C1 segment of cervical spinal cord (tissue), 14 donors: ENCODE measurements at regions not wholly inside any gene's neighbourhood (a gene's known extent, or its start where the extent isn't known, plus 50 kb on each side); places are given as distances from the start of the nearest gene placed in this dataset.

ENCODE experiments used
- DNase-seq, 14 donors: peaks; one replicate each; lab custom pipeline; 2025; lab: John Stamatoyannopoulos, UW

DNA sequence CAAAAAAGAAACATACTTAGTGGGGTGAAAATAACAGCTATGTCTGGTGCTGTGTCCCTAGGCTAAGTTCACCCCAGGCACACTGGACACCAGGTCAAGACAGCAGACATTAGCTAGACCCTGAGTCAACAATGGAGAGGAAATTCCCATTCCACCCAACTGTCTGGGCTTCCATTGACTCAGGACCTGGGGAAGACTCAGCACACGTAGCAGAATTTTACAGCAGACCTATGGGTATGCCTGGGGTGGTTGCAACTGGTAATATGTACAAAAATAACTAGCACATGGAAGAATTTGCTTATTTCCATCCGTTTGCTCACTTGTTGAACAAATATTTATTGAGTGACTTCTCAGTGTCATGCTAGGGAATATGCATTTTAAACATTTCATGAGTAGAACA lies 117.0 kb downstream of the GAS1 start:
- no peak for DNase-seq

DNA sequence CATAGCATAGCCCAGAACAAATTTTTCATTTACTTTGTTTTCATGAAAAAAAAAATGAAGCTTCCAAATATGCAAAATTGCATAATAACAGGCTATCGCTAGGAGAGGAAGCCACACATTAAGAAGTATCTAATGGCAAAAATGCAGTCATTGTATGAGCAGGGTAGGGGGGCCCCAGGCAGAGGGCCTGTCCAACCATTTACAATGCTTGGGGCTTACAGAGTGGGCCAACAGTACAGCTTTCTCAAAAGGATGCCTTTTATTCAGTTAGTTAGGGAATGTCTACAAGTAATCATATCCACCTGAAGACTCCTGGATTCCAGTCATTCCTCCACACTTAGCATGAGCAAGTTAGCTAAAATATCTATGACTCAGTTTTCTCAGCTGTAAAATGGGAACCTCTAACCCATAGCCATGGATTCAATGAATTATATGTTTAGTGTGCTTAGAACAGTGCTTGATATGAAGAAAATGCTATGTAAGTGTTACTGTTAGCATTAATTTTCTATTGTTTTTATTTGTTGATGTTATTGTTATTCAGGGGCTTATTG lies 117.7 kb downstream of the GAS1 start:
- no peak for DNase-seq

DNA sequence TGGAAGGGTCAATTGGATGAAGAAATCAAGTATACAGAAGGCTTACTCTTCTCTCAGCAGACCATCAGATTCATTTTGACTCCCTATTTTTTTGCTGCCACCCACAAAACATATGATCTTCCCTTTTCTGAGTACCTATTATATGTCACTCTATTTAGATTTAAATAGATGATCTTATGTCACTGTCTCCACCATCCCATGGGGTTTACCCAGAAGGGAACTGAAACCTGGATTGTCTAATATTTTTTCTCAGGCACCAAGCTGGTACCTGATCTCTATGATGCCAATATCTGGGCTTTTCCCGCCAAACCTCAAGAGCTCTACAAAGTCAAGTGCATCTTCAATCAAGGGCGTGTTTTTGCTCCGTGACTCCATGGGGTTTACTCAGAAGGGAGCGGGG lies 118.7 kb downstream of the GAS1 start:
- no peak for DNase-seq

DNA sequence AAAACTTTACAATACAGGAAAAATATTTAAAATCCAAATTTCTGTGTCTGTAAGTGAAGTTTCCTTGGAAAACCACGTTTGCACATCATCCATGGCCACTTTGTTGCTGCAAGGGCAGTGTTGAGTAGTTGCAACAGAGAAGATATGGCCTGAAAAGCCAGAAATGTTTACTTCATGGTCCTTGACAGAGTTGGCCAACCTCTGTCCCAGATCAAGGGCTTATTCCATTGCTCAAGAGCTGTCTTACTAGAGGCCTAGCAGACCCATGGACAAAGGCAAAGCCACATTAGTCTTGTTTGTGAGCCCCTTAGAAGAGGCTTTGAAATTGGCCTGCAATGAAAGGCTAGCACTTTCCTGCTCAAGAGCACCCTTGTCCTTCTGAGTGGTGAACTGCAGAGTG lies 119.4 kb downstream of the GAS1 start:
- no peak for DNase-seq

DNA sequence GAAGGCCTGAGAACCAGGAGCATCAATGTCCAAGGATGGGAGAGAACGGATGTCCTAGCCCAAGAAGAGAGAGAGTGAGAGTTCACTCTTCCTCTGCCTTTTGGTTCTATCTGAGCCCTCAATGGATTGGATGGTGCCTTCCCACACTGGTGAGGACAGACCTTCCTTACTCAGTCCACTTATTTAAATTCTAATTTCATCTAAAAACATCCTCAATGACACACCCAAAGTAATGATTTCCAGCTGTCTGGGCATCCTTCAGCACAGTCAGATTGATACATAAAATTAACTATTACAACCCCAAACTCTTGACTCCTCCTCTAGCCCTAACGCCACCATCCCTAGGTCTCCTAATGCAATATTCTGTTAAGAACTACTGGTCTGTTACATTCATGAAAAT lies 122.0 kb downstream of the GAS1 start:
- no peak for DNase-seq

DNA sequence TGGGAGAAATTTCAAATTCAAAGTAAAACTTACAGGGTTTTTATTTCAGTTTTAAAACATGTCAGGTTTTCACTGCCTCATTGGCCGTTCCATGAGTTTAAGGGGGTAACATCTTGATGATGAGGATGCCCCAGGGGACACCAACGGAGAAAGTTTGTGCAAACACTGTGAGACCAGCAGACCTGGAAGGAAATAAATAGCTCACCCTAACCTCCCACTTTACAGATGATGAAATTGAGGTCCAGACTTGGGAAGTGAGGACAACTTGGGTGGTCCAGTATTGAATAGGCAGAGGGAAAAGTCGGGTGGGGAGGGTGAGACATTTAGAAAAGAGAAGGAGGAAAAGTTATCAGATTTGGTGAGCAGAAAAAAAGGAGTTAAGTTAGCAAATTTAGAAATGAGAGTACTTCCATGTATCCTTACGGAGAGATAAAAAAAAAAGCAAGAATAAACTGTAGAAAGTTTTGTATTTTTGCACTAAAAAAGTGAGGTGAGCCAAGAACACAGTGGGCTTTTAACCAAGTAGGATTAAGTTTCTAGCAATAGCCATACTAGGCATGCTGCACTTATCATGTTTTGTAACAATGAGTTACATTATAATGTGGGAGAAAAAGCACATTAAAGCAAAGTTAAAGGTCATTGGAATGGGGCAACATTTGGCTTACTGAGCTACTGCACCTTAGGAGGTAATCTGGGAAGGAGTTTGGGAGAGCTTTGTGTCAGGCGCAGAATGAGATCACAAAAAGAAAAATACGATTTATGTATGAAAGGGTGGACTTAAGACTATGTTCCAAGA lies 125.1 kb downstream of the GAS1 start:
- no peak for DNase-seq

DNA sequence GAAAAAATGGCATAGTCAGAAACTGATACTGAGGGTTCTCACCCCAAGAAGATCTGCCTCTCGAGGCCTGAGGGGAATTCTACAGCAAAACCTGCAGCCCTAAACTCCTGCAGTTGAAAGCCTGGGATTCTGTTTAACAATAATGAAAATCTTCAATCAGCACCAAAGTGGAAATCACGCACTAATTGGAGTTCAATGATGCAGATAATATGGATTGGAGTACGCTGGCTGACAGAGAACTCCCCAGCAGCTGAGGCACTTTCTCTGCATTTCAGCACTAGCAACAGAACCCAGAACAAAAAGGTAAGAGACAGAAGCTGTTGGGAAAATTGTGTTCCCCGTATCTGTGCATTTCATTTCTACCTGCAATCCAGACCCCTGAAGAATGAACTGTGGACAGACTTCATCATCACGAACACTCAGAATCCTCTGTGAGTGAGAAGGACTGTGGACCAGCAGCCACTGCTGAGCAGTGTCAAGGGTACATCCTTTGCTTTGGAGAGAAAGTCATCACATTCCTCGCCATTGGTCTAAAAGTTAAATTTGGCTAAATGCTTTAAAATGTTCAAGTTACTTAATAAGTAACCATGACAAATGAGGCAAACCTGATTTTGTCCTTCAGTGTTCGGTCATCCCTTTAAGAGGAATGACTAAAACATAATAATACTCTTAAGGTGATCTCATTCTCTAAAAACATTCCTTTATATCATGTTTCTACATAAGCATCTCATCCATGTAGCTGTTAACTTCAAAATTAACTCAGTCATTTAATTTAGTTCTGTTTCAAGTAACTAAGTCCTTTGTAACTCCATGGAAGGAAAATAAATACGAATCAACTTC lies 126.1 kb downstream of the GAS1 start:
- no peak for DNase-seq

DNA sequence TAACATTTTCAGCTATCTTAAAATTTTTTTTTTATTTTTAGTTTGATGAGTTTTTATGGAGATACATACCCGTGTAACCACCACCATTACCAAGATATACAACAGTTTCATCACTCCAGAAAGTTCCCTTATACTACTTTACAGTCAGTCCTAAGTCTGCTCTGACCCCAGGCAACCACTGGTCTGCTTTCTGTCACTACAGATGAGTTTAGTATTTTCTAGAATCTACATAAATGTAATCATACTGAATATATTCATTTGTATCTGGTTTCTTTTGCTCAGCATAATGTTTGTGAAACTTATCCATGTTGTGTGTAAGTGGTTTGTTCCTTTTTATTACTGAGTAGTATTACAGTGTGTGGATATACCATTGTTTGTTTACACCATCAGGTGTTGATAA lies 127.8 kb downstream of the GAS1 start:
- DNase-seq: no peak

DNA sequence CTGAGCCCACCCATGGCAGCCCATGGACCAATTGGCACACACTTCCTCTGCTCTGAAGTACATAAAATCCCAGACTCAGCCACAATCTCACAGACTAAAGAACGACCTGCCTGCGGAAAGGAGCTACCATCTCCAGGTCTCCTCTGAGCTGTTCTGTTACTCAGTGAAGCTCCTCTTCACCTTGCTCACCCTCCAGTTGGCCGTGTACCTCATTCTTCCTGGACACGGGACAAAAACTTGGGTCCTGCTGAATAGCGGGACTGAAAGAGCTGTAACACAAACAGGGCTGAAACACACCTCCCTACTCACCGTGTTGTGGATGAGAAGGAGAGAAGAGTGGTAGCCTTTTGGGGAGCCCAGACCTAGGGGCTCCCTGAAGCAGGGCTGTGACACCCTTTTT lies 128.7 kb downstream of the GAS1 start:
- no peak for DNase-seq

DNA sequence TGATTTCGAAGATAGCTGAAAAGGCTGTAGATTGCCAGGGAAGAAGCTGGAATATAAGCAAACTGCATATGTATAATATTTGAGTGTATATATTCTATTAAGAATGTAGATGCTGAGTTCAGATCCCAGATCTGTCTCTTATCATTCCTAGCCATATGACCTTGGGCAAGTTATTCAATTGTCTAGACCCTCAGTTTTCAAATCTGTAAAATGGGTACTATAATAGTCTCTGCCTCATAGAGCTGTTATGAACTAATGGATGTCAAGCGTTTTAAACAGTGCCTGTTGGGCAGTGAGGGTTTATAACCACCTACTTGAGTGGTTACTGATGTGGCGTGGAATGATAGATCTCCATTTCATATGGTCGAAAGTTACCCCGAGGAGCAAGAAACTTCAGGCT lies 130.4 kb downstream of the GAS1 start:
- no peak for DNase-seq

DNA sequence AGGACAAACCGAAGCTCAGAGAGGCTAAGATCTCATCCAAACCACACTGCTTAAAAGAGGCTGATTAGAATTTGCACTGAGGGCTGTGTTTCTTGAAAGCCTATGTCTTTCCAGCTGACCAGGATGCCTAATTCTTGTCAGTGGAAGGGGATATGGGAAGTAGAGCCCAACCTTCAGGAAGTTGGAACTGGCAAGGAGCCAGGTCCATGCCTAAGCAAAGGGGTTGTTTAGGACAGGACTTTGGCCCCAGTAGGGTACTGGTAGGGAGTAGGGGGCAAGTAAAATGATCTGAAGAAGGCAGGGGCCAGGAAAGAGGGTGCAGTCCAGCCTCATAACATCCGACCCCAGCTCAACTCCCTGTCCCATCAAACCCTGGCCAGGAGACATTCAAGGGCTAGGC lies 130.9 kb downstream of the GAS1 start:
- DNase-seq: no peak

DNA sequence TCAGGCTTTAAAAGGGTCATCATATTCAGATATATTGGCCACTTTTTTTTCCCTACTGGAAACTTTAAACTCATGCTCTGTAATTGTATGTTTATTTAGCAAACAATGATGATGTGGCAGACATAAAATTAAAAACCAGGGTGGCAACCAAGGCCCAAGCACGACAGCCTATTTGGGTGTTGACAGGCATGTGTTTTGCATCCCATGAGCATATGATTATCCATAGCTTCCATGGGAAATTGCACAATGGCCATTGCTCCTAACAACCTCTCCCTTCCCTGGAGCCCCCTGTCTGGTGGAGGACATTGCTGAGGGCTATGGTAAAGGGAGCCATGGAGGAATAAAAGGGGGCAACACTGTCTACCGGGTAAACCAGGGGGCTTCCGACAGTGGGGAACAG lies 134.7 kb downstream of the GAS1 start:
- DNase-seq: no peak

DNA sequence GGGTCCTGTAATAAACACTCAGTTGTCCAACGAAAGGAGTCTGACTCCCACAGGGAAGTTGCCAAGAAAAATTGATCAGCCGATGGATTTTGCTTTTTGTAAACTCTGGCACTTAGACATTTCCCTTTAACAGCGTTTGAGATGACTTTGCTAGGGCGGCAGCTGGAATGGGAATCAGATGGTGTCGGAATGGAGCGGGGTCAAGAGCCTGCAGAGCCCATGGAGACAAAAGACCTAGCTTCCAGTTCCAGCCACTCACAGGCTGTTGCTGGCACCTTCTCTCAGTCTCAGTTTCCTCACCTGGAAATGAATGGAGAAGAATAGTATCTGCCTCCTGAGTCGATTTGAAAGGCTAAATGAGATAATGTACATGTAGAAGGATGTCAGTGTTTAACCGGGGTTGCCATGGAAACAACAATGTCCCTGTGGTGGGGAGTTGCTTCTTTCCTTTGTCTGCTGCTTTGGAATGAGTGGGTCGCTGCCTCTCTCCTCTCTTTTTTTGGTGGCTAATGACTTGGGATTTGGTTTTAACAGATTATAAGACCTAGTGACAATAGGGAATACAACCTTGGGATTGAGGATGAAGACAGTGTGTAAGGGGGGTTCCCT lies 137.4 kb downstream of the GAS1 start:
- no peak for DNase-seq

DNA sequence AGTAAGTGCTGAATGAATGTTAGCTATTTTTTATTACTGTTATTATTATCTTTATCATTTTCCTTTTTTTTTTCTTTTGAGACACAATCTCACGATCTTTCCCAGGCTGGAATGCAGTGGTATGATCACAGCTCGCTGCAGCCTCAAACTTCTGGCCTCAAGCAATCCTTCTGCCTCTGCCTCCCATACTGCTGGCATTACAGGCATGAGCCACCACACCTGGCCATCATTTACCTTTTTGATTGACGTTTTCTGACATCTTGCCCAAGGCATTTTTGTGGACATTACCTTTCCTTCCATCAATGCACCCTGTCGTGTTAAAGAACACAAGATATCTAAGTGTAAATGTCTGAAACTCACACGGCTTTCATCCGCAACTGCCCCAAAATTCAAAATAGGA lies 138.2 kb downstream of the GAS1 start:
- no peak for DNase-seq

DNA sequence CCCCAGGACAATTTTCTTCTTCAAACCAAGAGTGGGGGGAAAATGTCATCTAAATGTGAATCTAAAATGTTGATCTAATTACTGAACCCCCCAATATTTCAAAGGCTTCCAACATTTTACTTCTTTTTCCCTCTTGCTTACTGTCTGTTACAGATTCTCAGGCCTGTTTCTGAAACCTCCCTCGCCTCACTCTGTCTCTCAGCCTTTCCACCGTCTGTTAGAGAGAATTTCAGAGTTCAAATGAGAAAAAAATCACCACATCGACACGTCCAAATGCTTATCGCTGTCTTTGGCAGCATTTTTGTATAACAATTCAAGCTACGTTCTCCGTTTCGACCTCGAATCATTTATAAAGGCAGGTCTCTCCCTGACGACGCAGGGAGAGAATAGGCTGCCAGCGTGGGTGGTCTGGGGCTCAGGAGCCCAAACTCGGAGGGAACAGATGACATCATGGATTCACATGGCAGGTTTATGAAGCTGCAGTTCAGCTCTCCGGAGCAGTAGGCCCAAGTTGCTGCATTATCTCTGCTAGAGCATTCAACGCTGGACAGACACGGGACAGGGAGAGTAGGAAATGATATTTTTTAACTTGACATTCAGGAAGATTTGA lies 139.8 kb downstream of the GAS1 start:
- DNase-seq: no peak

DNA sequence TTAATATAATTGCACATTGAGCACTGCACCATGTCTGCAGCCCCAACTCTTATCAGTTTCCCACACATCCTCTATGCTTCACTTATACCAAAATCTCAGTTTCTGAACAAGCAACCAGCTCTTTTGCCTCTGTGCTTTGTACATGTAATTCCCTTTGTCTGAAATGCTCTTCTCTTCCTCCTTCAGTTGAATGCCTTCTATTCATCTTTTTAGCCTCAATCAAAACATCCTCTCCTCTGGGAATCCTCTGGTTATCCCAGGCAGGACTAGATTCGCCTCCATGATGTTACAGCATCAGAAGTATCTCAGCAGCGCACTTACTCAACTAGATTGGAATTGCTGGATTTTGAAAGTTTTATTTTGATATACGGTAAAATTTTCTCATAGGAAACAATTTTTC lies 143.3 kb downstream of the GAS1 start:
- DNase-seq: no peak

DNA sequence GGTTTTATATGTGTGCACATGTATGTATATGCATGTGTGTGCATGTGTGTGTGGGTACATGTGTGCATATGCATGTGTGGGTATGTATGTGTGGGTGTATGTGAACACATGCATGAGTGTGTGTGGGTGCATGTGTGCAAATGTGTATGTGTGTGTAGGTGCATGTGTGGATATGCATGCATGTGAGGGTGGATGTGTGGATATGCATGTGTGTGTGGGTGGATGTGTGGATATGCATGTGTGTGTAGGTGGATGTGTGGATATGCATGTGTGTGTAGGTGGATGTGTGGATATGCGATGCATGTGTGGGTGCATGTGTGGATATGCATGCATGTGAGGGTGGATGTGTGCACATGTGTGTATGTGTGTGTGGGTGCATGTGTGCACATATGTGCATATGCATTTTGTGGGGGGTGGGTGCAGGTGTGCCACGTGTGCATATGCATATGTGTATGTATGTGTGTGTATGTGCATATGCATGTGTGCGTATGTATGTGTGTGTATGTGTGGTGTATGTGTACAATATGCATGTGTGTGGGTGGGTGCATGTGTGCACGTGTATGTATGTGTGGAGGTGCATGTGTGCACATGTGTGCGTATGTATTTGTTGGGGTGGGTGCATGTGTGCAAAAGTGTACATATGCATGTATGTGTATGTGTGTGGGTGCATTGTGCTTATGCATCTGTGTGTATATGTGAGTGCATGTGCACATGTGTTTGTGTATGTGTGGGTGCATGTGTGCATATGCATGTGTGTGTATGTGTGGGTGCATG lies 144.2 kb downstream of the GAS1 start:
- DNase-seq: no peak

DNA sequence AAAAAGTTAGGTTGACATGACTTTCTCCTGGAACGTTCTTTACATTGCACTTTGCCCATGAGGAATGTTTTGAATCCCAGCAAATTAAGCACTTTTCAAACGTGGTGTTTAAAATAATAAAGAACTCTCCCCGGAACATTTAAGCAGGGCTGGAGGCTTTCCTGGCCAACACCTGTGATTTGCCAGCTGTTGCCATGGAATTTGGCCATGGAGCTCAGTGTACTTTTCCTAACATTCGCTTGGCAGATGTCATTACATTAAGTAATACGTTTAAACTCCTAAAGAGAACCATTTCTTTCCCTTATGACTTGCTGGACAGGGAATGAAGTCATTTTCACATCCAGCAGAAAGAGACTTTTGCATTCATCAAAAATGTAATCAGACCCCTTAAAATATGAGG lies 146.1 kb downstream of the GAS1 start:
- no peak for DNase-seq

DNA sequence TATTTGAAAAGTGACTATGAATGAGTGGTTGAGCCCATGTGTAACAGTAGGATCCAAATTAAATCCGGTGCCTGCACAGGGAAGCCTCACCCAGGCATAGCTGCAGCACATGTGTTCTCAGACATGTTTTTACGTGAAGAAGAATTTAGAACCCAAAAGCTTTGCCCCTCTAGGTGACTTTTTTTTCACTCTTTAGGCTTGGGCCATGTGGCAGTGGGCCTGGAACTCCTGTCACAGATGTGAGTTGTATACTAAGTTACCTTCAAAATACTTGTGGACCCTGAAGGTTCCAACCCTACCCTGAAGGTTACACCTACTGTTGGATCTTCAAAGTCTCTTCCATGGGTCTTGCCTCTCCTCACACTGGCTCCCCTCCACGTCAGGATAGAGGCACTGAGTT lies 146.6 kb downstream of the GAS1 start:
- DNase-seq: no peak

DNA sequence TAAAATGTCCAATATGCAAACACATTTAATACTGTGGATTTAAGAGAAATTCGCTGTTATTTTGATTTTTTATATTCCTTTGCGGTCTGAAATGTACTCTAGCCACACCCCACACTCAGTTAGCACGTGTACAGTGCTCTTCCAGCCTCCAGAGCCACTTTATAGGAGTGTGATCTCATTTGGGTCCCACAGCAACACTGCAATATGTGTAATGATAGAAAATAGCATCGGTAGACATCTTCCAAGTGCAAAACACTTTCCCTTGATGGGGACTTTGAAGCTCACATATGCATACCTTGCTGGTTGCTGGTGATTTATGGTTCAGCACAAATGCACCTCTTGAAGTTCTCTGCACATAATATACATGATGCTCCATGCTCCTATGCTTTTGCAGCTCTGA lies 148.3 kb downstream of the GAS1 start:
- no peak for DNase-seq

DNA sequence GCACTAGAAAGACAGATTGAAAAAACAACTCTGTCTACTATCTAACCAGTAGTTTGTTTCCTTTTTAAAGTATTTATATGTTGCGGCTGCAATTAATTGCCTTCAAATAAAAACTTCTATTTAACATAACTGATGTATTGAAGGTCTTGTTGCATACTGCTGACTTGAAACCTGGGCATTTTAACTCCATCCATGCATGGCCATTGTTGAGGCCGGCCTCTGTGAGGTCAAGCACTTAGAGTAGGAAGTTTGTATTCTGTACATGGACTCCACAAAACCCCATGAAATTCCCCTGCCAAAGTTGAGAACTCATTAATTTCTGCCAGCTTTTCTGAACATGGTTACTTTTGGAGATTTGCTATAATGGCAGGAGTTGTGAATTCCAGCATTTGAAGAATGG lies 150.6 kb downstream of the GAS1 start:
- no peak for DNase-seq
